ENCODE measurements at regions not wholly inside any gene's neighbourhood (a gene's known extent, or its start where the extent isn't known, plus 50 kb on each side); places are given as distances from the start of the nearest gene placed in this dataset.

DNA sequence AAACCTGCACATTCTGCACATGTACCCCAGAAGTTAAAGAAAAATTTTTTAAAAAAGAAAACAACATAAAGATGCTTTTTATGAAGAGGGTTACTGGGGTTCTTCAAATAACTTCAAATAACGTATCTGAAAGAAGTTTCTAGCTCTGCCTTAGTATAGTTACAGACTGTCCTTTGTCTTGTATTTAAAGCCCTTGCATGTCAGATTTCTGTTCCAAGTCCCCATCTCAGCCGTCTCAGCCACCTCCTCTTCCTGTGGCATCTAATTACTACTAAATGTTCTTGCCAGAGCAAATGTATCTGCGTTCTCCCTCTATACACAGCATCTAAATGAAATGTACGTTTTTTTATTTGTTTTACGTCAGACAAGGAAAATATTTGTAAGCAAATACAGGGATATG lies 89.4 kb upstream of the AKR1E2 start:
- H3K27me3 ChIP-seq (ENCODE audit: low read length): no peaks in the 10 kb centered on the region
- ATAC-seq: no peak; the same call in 1 of the 2 replicates
- H3K9ac ChIP-seq (ENCODE audit: low read length): no peak overlapping the region
- H3K4me2 ChIP-seq (ENCODE audit: low read length): no peak overlapping the region
- H3F3A ChIP-seq (ENCODE audit: low read length, unreplicated experiment): no peaks in the 10 kb centered on the region
- H4K20me1 ChIP-seq (ENCODE audit: low read length): no peaks in the 10 kb centered on the region
- H3K4me3 ChIP-seq (ENCODE audit: low read length): no peak overlapping the region
- no peak for DNase-seq
- BruUV-seq (replicated peaks): no TSS peak
- intact Hi-C loops (cut with micrococcal nuclease): no loop called here
- H3K79me2 ChIP-seq (ENCODE audit: low read length): no peaks in the 10 kb centered on the region
- no peaks in the 10 kb centered on the region for H3K36me3 ChIP-seq (ENCODE audit: low read depth, low read length)
- ChIA-PET CTCF (no interaction called here), POLR2A (ENCODE audit: unreplicated experiment) (no interaction called here)
- H3K27ac ChIP-seq (ENCODE audit: low read length): no peak overlapping the region
- TF ChIP-seq EZH2 (IDR thresholded peaks at IDR 0.05; ENCODE audit: low read length, unreplicated experiment) (no peak), EZH2phosphoT487 (IDR thresholded peaks at IDR 0.05; ENCODE audit: borderline replicate concordance, low read length) (no peak)
- TF ChIP-seq, protein P1, sequence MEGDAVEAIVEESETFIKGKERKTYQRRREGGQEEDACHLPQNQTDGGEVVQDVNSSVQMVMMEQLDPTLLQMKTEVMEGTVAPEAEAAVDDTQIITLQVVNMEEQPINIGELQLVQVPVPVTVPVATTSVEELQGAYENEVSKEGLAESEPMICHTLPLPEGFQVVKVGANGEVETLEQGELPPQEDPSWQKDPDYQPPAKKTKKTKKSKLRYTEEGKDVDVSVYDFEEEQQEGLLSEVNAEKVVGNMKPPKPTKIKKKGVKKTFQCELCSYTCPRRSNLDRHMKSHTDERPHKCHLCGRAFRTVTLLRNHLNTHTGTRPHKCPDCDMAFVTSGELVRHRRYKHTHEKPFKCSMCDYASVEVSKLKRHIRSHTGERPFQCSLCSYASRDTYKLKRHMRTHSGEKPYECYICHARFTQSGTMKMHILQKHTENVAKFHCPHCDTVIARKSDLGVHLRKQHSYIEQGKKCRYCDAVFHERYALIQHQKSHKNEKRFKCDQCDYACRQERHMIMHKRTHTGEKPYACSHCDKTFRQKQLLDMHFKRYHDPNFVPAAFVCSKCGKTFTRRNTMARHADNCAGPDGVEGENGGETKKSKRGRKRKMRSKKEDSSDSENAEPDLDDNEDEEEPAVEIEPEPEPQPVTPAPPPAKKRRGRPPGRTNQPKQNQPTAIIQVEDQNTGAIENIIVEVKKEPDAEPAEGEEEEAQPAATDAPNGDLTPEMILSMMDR (conservative IDR thresholded peaks at IDR 0.05; ENCODE audit: low read depth, low read length): no peak
- no peaks in the 10 kb centered on the region for H3K9me2 ChIP-seq (replicated peaks; ENCODE audit: low read length)
- no peak overlapping the region for H2AFZ ChIP-seq (ENCODE audit: low read length)
- H3K9me3 ChIP-seq (ENCODE audit: low read length): no peaks in the 10 kb centered on the region
- H3K4me1 ChIP-seq (ENCODE audit: insufficient read depth, low read length): peaks cover 12% of the 10 kb centered on the region; the same call in 1 of the 2 replicates

DNA sequence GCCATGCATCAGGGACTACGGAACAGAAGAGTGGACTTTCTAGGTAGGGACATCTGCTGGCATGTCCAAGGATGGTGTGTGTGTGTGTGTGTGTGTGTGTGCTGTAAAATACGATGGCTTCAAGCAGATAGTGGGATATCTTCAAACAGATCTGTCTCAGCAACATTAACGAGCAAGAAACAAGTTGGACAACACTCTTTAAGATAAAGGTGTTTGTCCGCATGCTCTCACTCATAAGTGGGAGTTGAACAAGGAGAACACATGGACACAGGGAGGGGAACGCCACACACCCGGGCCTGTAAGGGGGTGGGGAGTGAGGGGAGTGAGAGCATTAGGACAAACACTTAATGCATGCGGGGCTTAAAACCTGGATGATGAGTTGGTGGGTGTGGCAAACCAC lies 89.8 kb upstream of the AKR1E2 start:
- TF ChIP-seq EZH2 (IDR thresholded peaks at IDR 0.05; ENCODE audit: low read length, unreplicated experiment) (no peak), EZH2phosphoT487 (IDR thresholded peaks at IDR 0.05; ENCODE audit: borderline replicate concordance, low read length) (no peak)
- TF ChIP-seq, protein P1 (conservative IDR thresholded peaks at IDR 0.05; ENCODE audit: low read depth, low read length): no peak
- no TSS peak for BruUV-seq (replicated peaks)
- no peak for ATAC-seq
- no peaks in the 10 kb centered on the region for H3F3A ChIP-seq (ENCODE audit: low read length, unreplicated experiment)
- no peaks in the 10 kb centered on the region for H4K20me1 ChIP-seq (ENCODE audit: low read length)
- no peak overlapping the region for H3K4me2 ChIP-seq (ENCODE audit: low read length)
- POLR2A ChIA-PET (ENCODE audit: unreplicated experiment): no interaction called here
- H3K36me3 ChIP-seq (ENCODE audit: low read depth, low read length): no peaks in the 10 kb centered on the region
- H2AFZ ChIP-seq (ENCODE audit: low read length): no peak overlapping the region
- H3K4me3 ChIP-seq (ENCODE audit: low read length): no peak overlapping the region
- H3K27me3 ChIP-seq (ENCODE audit: low read length): no peaks in the 10 kb centered on the region
- H3K79me2 ChIP-seq (ENCODE audit: low read length): no peaks in the 10 kb centered on the region
- H3K4me1 ChIP-seq (ENCODE audit: insufficient read depth, low read length): peaks cover 12% of the 10 kb centered on the region; the same call in 1 of the 2 replicates
- H3K9ac ChIP-seq (ENCODE audit: low read length): no peak overlapping the region
- H3K9me2 ChIP-seq (replicated peaks; ENCODE audit: low read length): no peaks in the 10 kb centered on the region
- H3K9me3 ChIP-seq (ENCODE audit: low read length): no peaks in the 10 kb centered on the region
- intact Hi-C loops (cut with micrococcal nuclease): no loop called here
- H3K27ac ChIP-seq (ENCODE audit: low read length): no peak overlapping the region
- CTCF ChIA-PET: no interaction called here
- DNase-seq: no peak

DNA sequence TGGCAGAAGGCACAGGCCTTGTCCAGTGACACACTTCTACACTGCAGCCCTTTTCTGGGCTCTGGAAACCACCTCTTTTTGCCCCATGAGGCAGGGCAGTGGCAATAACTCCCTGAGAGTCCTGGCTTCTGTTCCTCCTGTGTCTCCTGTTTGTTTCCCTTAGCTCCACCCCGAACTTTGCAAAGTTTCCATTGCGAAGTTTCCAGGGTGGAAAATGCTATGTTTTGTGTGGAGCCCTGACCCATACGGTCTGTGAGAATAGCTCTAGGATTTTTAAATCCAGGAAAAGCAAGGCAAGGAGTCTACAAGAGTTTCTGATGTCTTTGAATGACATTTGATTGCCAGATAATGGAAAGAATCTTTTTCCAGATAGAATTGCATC lies 92.2 kb upstream of the AKR1E2 start:
- Histone ChIP-seq H3K9me2 (replicated peaks; ENCODE audit: low read length) (no peaks in the 10 kb centered on the region), H4K20me1 (ENCODE audit: low read length) (no peaks in the 10 kb centered on the region), H3K79me2 (ENCODE audit: low read length) (no peaks in the 10 kb centered on the region), H3K36me3 (ENCODE audit: low read depth, low read length) (no peaks in the 10 kb centered on the region; the same call in 1 of the 2 replicates), H3K4me1 (ENCODE audit: insufficient read depth, low read length) (peaks cover 12% of the 10 kb centered on the region; the same call in 1 of the 2 replicates), H3K27me3 (ENCODE audit: low read length) (no peaks in the 10 kb centered on the region), H3K9ac (ENCODE audit: low read length) (no peak overlapping the region), H3K4me3 (ENCODE audit: low read length) (no peak overlapping the region), H3K9me3 (ENCODE audit: low read length) (no peaks in the 10 kb centered on the region), H2AFZ (ENCODE audit: low read length) (no peak overlapping the region), H3K4me2 (ENCODE audit: low read length) (no peak overlapping the region), H3K27ac (ENCODE audit: low read length) (peak overlapping the region; percentile 12; the same call in 1 of the 2 replicates), H3F3A (ENCODE audit: low read length, unreplicated experiment) (no peaks in the 10 kb centered on the region)
- no peak for DNase-seq
- TF ChIP-seq, protein P1 (conservative IDR thresholded peaks at IDR 0.05; ENCODE audit: low read depth, low read length): no peak
- TF ChIP-seq EZH2 (IDR thresholded peaks at IDR 0.05; ENCODE audit: low read length, unreplicated experiment) (no peak), EZH2phosphoT487 (IDR thresholded peaks at IDR 0.05; ENCODE audit: borderline replicate concordance, low read length) (no peak)
- ATAC-seq: no peak
- BruUV-seq (replicated peaks): no TSS peak
- CTCF ChIA-PET: no interaction called here
- POLR2A ChIA-PET (ENCODE audit: unreplicated experiment): no interaction called here
- intact Hi-C loops (cut with micrococcal nuclease): no loop called here

All from PC-3 (cell line).